ENCODE measurements at regions not wholly inside any gene's neighbourhood (a gene's known extent, or its start where the extent isn't known, plus 50 kb on each side); places are given as distances from the start of the nearest gene placed in this dataset.

DNA sequence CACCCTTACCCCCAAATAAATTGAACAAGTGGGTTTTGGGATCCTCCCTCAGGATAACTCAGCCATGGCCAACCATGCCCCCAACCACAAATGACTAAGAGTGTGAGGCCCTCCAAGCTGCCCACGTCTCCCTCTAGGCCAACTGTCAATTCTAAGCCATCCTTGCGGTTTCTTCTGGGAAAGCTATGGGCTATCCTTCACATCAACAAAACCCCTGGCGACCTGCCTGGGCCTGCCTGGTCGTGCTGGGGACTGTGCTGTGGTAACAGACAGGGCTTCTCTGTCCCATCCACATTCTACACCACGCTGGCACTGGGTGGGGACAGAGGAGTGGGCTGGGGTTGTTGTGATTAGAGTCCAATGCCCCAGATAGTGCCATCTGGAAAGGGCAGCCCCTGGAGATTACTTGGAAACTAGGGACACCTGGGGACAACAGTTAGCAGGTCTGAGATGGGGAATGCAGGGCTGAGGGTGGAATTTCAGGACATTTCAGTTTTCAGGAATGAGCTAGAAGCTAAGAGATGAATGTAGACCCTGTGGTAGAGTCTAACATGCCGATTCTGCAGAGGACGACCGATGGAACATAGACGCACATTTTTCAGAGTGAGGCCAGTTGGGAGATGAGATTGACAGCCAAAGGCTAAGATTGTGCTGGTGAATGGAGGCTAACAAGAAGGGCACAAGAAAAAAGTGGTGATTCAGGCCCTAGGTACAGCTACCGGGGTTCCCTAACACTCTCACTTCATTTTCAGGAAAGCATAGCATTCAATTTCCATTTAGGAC, 131.9 kb downstream of the RASSF10 start (continued):
- TF ChIP-seq CHD1 (IDR thresholded peaks at IDR 0.05; ENCODE audit: low read depth, low read length), result no peak

DNA sequence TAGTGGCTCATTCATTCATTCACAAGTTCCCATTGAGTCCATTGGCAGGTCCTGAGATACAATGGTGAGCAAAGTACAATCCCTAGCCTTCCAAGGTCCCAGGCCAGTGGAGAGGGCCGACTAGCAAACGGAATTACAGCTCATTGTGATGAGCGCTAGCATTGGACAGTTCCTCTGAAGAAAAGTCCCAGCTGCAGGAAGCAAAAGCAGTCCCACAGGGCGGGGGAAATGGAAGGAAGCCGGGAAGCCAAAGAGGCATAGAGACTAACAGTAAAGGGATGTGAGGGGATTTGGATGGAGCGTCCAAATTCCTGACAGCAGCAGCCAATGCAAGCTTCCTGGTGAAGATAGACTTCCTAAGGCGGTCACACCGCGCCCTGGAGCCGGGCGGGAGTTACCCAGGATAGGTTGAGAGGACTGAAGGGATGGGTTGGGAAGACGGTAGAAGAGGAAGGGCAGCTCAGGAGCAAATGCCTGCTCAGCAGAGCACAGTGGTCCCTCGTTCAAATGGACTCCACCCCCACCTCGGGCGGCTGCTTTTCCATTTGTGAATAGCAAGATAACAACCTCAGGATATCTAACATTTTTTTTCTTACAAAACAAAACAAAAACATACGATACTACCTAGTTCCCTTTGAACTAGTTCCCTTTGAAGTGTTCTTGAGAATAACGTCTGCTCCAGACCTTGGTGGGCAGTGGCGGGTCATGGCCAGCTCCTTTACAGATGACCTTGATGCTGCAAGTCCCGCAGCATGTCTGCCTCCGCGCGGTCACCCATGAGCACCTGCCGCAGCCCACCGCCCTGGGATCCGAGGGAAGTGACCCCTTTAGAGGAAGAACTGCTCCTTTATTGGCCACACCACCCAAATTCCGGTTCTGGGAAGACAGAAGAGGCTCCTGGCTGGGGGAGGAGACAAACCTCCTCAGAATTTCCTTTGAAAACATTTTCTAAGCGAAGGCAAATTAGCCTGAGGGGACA, 132.9 kb downstream of the RASSF10 start:
- H3K36me3 ChIP-seq (ENCODE audit: control insufficient read depth, insufficient read depth, low read length), result no peaks in the 10 kb centered on the region
- H3K79me1 ChIP-seq (ENCODE audit: low read depth in 1 of 2, low read length in 2 of 2), result no peaks in the 10 kb centered on the region
- dilution Hi-C loops (cut with HindIII; ENCODE audit: low sequenced_read_pairs, unreplicated experiment), result no loop called here
- H4K8ac ChIP-seq (ENCODE audit: low read depth in 2 of 2, low read length in 2 of 2), result no peak overlapping the region
- no peak overlapping the region for H2BK15ac ChIP-seq (ENCODE audit: low read depth, low read length)
- H3K27me3 ChIP-seq (ENCODE audit: control insufficient read depth, insufficient read depth, low read length), result peaks cover 12% of the 10 kb centered on the region
- no peak overlapping the region for H3K27ac ChIP-seq (ENCODE audit: insufficient read depth, low read length)
- H2AK5ac ChIP-seq (ENCODE audit: low read depth, low read length), result no peak overlapping the region
- no peak overlapping the region for H3K18ac ChIP-seq (ENCODE audit: low read depth, low read length)
- H4K20me1 ChIP-seq (ENCODE audit: insufficient read depth, low read length), result no peaks in the 10 kb centered on the region
- no peak overlapping the region for H3K4me3 ChIP-seq (ENCODE audit: insufficient read depth, low read depth, low read length)
- no peak overlapping the region for H3K9ac ChIP-seq (ENCODE audit: low read depth, low read length)
- no peak overlapping the region for H4K91ac ChIP-seq (ENCODE audit: insufficient read depth, low read depth, low read length)
- no peak overlapping the region for H2BK5ac ChIP-seq (ENCODE audit: low read depth, low read length, poor library complexity, severe bottlenecking)
- peaks cover 7% of the 10 kb centered on the region; the same call in 1 of the 2 replicates for H3K4me1 ChIP-seq (ENCODE audit: control insufficient read depth, insufficient read depth, low read length)
- no peak overlapping the region for H3K4ac ChIP-seq (ENCODE audit: low read depth, low read length)
- no peak overlapping the region for H3K56ac ChIP-seq (ENCODE audit: extremely low read depth, insufficient read depth, low read length)
- no peak overlapping the region for H2AFZ ChIP-seq (replicated peaks; ENCODE audit: low read length, poor library complexity)
- ATAC-seq (ENCODE audit: low read depth) (no peak), DNase-seq (no peak)
- no TSS peak for BruUV-seq (replicated peaks)
- H2AK9ac ChIP-seq (replicated peaks; ENCODE audit: low read depth, low read length, poor library complexity), result no peak overlapping the region
- POLR2A ChIA-PET (ENCODE audit: unreplicated experiment), result no interaction called here
- H3K4me2 ChIP-seq (ENCODE audit: low read depth, low read length), result no peak overlapping the region
- WGBS, 2 experiments (ENCODE audit: extremely low coverage in 2 of 2, insufficient read length in 1 of 2), result 74% methylated on average over 5 of the region's 27 CpGs; no CpG with 5 or more reads in 1 of the 2 experiments
- in situ Hi-C loops (cut with MboI; ENCODE audit: low sequenced_read_pairs), result loop anchor here (25.0 kb wide), 1 partner anchor 830 kb away; no protein-coding TSS in a partner anchor
- no peak overlapping the region for H3K23ac ChIP-seq (ENCODE audit: low read depth, low read length)
- H2BK120ac ChIP-seq (ENCODE audit: low read depth, low read length), result no peak overlapping the region
- H3K9me1 ChIP-seq (ENCODE audit: insufficient read depth, low read length), result peaks cover 12% of the 10 kb centered on the region
- H4K5ac ChIP-seq (ENCODE audit: low read depth, low read length), result no peak overlapping the region
- CTCF ChIA-PET, result no interaction called here
- H2BK20ac ChIP-seq (ENCODE audit: low read depth, low read length), result no peak overlapping the region
- intact Hi-C loops (cut with micrococcal nuclease), result no loop called here
- no peak overlapping the region for H3K14ac ChIP-seq (replicated peaks; ENCODE audit: low read depth, low read length)
- TF ChIP-seq POLR2A (IDR thresholded peaks at IDR 0.05; ENCODE audit: low read depth, low read length) (no peak), MAFK (IDR thresholded peaks at IDR 0.05; ENCODE audit: low read depth, low read length) (no peak), CHD1 (IDR thresholded peaks at IDR 0.05; ENCODE audit: low read depth, low read length) (no peak)
- no peaks in the 10 kb centered on the region for H3K9me3 ChIP-seq (ENCODE audit: control insufficient read depth, insufficient read depth, low read length)

All from IMR-90 (cell line).